SK-N-SH treated with all-trans-retinoic acid at 6 μM for 48 hours (cell line): ENCODE measurements at regions not wholly inside any gene's neighbourhood (a gene's known extent, or its start where the extent isn't known, plus 50 kb on each side); places are given as distances from the start of the nearest gene placed in this dataset.

Experiments
- ARNTL ChIP-seq: fragments of 450-650 bp; formaldehyde crosslinking; IDR thresholded peaks from 2 replicates; pipeline ENCODE4 v1.5.0; 2020; ENCODE audit warnings: low read depth, mild to moderate bottlenecking, moderate library complexity, borderline replicate concordance
- BACH2 ChIP-seq: fragments of 250-450 bp; sonication (Bioruptor Pico); IDR thresholded peaks from 2 replicates; pipeline ENCODE4 v1.9.0; 2021; ENCODE audit warnings: mild to moderate bottlenecking, borderline replicate concordance
- CREB5 ChIP-seq: fragments of 250-450 bp; sonication (Bioruptor Pico); IDR thresholded peaks from 2 replicates; pipeline ENCODE4 v1.5.1; 2020; ENCODE audit warnings: low read depth, mild to moderate bottlenecking, moderate library complexity
- CSDC2 ChIP-seq: fragments of 250-450 bp; sonication (Bioruptor Pico); IDR thresholded peaks from 2 replicates; pipeline ENCODE4 v1.5.0; 2020; ENCODE audit warnings: mild to moderate bottlenecking, moderate library complexity
- GLIS3 ChIP-seq: fragments of 250-450 bp; sonication (Bioruptor Pico); IDR thresholded peaks from 2 replicates; pipeline ENCODE4 v1.5.0; 2020; ENCODE audit warnings: mild to moderate bottlenecking, moderate library complexity
- PATZ1 ChIP-seq: fragments of 250-450 bp; sonication (Bioruptor Pico); IDR thresholded peaks from 2 replicates; pipeline ENCODE4 v1.8.0; 2020; ENCODE audit warnings: mild to moderate bottlenecking, moderate library complexity, borderline replicate concordance
- POU6F1 ChIP-seq: fragments of 250-450 bp; sonication (Bioruptor Pico); IDR thresholded peaks from 2 replicates; pipeline ENCODE4 v1.8.0; 2021; ENCODE audit warnings: low read depth, mild to moderate bottlenecking, moderate library complexity, borderline replicate concordance
- RARB ChIP-seq: fragments of 250-450 bp; sonication (Bioruptor Pico); IDR thresholded peaks from 2 replicates; pipeline ENCODE4 v1.8.0; 2021; ENCODE audit warnings: mild to moderate bottlenecking, moderate library complexity
- TSHZ2 ChIP-seq: fragments of 250-450 bp; sonication (Bioruptor Pico); IDR thresholded peaks from 2 replicates; pipeline ENCODE4 v1.5.0; 2020; ENCODE audit warnings: mild to moderate bottlenecking, moderate library complexity
- ZFP3 ChIP-seq: fragments of 250-450 bp; sonication (Bioruptor Pico); IDR thresholded peaks from 2 replicates; pipeline ENCODE4 v1.5.0; 2020; ENCODE audit warnings: mild to moderate bottlenecking, moderate library complexity
- ZFP30 ChIP-seq: fragments of 450-650 bp; formaldehyde crosslinking; IDR thresholded peaks from 2 replicates; pipeline ENCODE4 v1.5.0; 2022; ENCODE audit warnings: mild to moderate bottlenecking, moderate library complexity
- ZNF565 ChIP-seq: fragments of 450-650 bp; formaldehyde crosslinking; conservative IDR thresholded peaks from 2 replicates; pipeline ENCODE4 v1.5.0; 2020; ENCODE audit warnings: low read depth, mild to moderate bottlenecking, moderate library complexity
- ZNF70 ChIP-seq: fragments of 450-650 bp; formaldehyde crosslinking; IDR thresholded peaks from 2 replicates; pipeline ENCODE4 v1.5.0; 2020; ENCODE audit warnings: mild to moderate bottlenecking, moderate library complexity
- ZNF8 ChIP-seq: fragments of 450-650 bp; formaldehyde crosslinking; IDR thresholded peaks from 2 replicates; pipeline ENCODE4 v1.5.0; 2020; ENCODE audit warnings: mild to moderate bottlenecking, moderate library complexity

- TF ChIP-seq PATZ1 (no peak), ARNTL (CRISPR knock-in tag) (no peak), TSHZ2 (no peak), CSDC2 (CRISPR knock-in tag) (no peak), GLIS3 (CRISPR knock-in tag) (no peak), ZFP3 (no peak), POU6F1 (CRISPR knock-in tag) (no peak), RARB (CRISPR knock-in tag) (no peak), ZNF565 (CRISPR knock-in tag) (no peak), ZNF70 (CRISPR knock-in tag) (no peak), ZNF8 (CRISPR knock-in tag) (no peak), CREB5 (CRISPR knock-in tag) (no peak), ZFP30 (no peak), BACH2 (CRISPR knock-in tag) (no peak)
These were observed 52.7 kb upstream of the DCD start for GRCh38 chr12:54700849-54701248.
